MG63 (cell line): ENCODE measurements at regions not wholly inside any gene's neighbourhood (a gene's known extent, or its start where the extent isn't known, plus 50 kb on each side); places are given as distances from the start of the nearest gene placed in this dataset.
"Not testable (repeated sequence)": the region's sequence is repeated elsewhere in the genome, so short reads cannot be mapped to it uniquely, and the experiment has no call there.

Source experiments
- DNase-seq: peaks from one replicate; pipeline ENCODE4 v3.0.0-alpha.2; 2020
- H3K27me3 ChIP-seq: fragments of 250-450 bp; sonication (Bioruptor Pico); 2 replicates; pipeline ENCODE4 v1.5.1; 2020; ENCODE audit warnings: mild to moderate bottlenecking, moderate library complexity
- H3K36me3 ChIP-seq: fragments of 250-450 bp; sonication (Bioruptor Pico); 2 replicates; pipeline ENCODE4 v1.5.1; 2020; ENCODE audit warnings: mild to moderate bottlenecking, moderate library complexity
- H3K4me3 ChIP-seq: fragments of 250-450 bp; sonication (Bioruptor Pico); 2 replicates; pipeline ENCODE4 v1.5.1; 2020; ENCODE audit warnings: mild to moderate bottlenecking, moderate library complexity
- H3K9me3 ChIP-seq: fragments of 250-450 bp; sonication (Bioruptor Pico); 2 replicates; pipeline ENCODE4 v1.5.1; 2020; ENCODE audit warnings: mild to moderate bottlenecking, moderate library complexity

- Histone ChIP-seq H3K9me3 (no peaks in the 10 kb centered on the region), H3K4me3 (no peak overlapping the region), H3K36me3 (no peaks in the 10 kb centered on the region), H3K27me3 (no peaks in the 10 kb centered on the region)
- DNase-seq: no peak
Observed at GRCh38 chr5:39941416-39941815, 516.6 kb upstream of the DAB2 start.

GRCh38 chr5:39934830-39935229 lies 510.1 kb upstream of the DAB2 start:
- H3K36me3 ChIP-seq: no peaks in the 10 kb centered on the region
- DNase-seq: no peak

DNA sequence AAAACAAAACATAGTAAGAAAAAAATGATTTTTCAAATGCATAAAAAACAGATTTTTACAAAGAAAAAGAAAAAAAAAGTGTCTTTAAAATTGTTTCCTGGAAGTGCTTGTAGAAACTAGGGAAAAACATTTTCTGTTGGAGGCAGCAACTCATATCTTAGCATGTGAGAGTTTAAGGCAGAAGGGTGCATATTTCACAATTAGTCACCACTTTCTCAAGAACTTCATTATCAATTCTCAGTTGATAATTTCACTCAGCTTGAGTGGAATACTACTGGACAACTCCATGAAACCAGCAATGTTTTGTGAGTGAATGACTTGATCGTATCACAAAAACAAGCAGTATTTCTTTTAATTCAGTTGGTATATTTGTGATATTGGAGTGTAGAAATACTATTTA lies 508.3 kb upstream of the DAB2 start:
- Histone ChIP-seq H3K4me3 (no peak overlapping the region), H3K9me3 (no peaks in the 10 kb centered on the region), H3K27me3 (no peaks in the 10 kb centered on the region), H3K36me3 (no peaks in the 10 kb centered on the region)
- no peak for DNase-seq

More at GRCh38 chr5:39934830-39935229, 510.1 kb upstream of the DAB2 start:
- Histone ChIP-seq H3K4me3 (no peak overlapping the region), H3K27me3 (no peaks in the 10 kb centered on the region), H3K9me3 (no peaks in the 10 kb centered on the region)

DNA sequence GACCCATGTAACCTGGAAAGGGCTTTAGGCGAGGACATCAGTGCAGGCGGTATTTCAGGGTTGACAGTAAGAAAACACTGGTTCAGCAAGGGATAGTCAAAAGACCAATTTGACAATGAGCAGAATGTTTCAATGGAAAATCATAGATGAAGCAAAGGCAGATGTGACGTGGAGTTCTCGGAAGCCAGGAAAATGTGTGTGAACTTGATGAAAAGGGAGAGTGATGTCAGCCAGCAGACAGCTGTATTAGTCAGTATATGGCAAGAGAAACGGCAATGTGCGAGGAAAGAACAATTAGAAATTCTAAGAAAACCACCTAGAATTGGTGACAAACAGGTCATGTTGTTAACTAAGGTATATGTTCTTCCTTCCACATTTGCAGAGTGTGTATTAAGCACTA lies 503.9 kb upstream of the DAB2 start:
- DNase-seq: no peak
- Histone ChIP-seq H3K4me3 (no peak overlapping the region), H3K36me3 (no peaks in the 10 kb centered on the region), H3K27me3 (no peaks in the 10 kb centered on the region), H3K9me3 (no peaks in the 10 kb centered on the region)

DNA sequence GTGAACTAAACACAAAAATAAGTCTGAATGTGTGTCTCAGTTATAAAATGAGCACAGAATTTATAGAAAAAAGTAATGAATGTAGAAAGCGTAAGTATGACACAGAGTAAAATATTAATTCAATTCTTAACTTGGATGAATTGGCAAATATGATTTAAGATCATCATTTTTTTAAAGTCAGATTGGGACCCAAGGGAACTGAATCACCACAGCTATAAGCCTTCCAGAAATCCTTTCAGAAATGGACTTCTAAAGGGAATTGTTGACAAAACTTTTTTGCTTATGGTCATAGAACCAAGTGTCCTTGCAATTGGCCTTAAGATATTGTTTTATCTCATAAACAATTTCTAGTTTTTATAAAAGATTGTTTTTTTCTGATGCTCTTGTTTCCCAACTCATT lies 495.1 kb upstream of the DAB2 start:
- Histone ChIP-seq H3K9me3 (no peaks in the 10 kb centered on the region), H3K27me3 (no peaks in the 10 kb centered on the region)
- no peak for DNase-seq

DNA sequence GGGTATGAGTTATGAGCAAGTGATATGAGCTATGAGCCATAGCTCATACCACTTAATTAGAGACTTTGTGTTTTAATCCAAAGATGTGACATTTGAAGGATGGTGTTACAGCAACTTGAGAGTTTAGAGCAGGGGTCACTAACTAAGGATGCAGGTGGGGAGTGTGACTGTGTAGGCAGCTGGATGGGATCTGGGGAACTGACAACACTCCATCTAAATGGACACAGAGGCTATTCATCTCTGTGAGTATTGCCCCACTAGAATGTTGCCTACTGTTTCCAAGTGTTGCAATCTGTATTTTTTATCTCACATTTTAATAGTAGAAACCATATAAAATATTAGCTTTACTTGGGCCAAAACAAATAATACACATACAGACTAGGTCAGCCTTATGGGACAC lies 488.1 kb upstream of the DAB2 start:
- no peak for DNase-seq
- Histone ChIP-seq H3K36me3 (no peaks in the 10 kb centered on the region), H3K9me3 (peaks cover 2% of the 10 kb centered on the region; the same call in 1 of the 2 replicates), H3K4me3 (no peak overlapping the region), H3K27me3 (no peaks in the 10 kb centered on the region)

More for the DNA sequence above, 495.1 kb upstream of the DAB2 start:
- Histone ChIP-seq H3K4me3 (no peak overlapping the region), H3K36me3 (no peaks in the 10 kb centered on the region)

- H3K4me3 ChIP-seq, H3K36me3 ChIP-seq, H3K27me3 ChIP-seq, H3K9me3 ChIP-seq: not testable (repeated sequence)
- peak; percentile 7 for DNase-seq
Observed at GRCh38 chr5:39907267-39907951, 482.6 kb upstream of the DAB2 start.

DNA sequence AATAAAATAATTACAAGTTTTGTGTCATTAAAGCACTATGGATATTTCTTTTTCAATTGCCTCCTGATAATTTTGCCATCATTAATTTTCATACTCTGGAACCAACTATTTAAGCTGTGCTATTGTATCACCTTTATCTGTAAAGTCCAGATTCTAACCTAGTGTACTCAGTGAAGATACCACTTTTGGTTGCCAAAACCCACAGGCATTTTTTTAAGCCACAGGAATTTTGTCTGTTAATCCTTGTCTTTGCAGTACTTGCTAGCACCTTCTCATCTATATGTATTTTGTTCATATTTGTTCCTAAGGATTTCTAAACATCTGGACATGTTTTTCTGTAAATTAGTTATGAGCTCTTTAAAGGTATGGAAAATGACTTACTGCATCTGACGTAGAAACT lies 481.4 kb upstream of the DAB2 start:
- H3K4me3 ChIP-seq: no peak overlapping the region
- no peaks in the 10 kb centered on the region for H3K27me3 ChIP-seq
- no peaks in the 10 kb centered on the region for H3K36me3 ChIP-seq
- H3K9me3 ChIP-seq: peaks cover 2% of the 10 kb centered on the region
- DNase-seq: no peak

GRCh38 chr5:39905356-39905755 lies 480.6 kb upstream of the DAB2 start:
- H3K27me3 ChIP-seq: no peaks in the 10 kb centered on the region
- H3K9me3 ChIP-seq: peaks cover under 1% of the 10 kb centered on the region
- no peak overlapping the region for H3K4me3 ChIP-seq
- no peak for DNase-seq
- no peaks in the 10 kb centered on the region for H3K36me3 ChIP-seq

GRCh38 chr5:39902626-39903025 lies 477.8 kb upstream of the DAB2 start:
- Histone ChIP-seq H3K4me3 (no peak overlapping the region), H3K9me3 (no peaks in the 10 kb centered on the region; the same call in 1 of the 2 replicates), H3K36me3 (no peaks in the 10 kb centered on the region), H3K27me3 (no peaks in the 10 kb centered on the region)
- DNase-seq: no peak

DNA sequence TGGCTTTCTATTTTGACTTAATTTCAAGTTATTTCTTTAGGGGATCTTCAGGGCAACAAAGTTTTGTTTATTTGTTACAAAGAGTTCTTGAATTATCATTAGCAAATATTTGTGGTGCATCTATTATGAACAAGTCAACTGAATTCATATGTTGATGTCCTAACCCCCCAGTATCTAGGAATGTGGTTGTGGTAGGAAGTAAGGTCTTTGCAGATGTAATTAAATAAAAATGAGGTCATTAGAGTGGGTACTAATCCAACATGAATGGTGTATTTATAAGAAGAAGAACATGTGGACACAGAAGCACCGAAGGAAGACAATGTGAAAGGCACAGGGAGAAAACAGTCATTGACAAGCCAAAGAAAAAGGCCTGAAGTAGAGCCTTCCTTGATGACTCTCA lies 474.0 kb upstream of the DAB2 start:
- H3K36me3 ChIP-seq: no peaks in the 10 kb centered on the region
- H3K9me3 ChIP-seq: no peaks in the 10 kb centered on the region
- H3K4me3 ChIP-seq: no peak overlapping the region
- no peak for DNase-seq
- H3K27me3 ChIP-seq: no peaks in the 10 kb centered on the region

GRCh38 chr5:39896706-39897105 lies 471.9 kb upstream of the DAB2 start:
- DNase-seq: no peak
- Histone ChIP-seq H3K9me3 (no peaks in the 10 kb centered on the region), H3K27me3 (no peaks in the 10 kb centered on the region), H3K36me3 (no peaks in the 10 kb centered on the region), H3K4me3 (no peak overlapping the region)

DNA sequence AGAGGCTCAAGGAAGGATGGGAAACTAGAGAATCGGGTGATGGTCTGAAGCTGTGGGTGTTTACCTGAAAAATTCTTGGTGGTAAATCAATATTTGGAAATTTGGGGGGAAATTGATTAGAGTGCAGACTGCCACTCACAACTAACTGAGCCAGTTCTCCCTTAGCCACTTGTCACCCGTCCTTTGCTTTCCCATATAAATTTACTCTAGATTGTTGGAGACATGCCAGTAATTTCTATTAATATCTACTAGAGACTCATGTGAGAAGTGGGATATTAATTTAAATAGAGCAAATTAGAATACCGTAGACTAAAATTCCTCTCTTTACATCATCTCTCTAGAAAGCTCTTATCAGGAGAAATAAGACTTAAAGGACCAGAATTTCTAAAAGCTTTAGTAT lies 471.3 kb upstream of the DAB2 start:
- no peak for DNase-seq
- H3K36me3 ChIP-seq: no peaks in the 10 kb centered on the region
- H3K27me3 ChIP-seq: no peaks in the 10 kb centered on the region
- no peaks in the 10 kb centered on the region for H3K9me3 ChIP-seq
- no peak overlapping the region for H3K4me3 ChIP-seq

DNA sequence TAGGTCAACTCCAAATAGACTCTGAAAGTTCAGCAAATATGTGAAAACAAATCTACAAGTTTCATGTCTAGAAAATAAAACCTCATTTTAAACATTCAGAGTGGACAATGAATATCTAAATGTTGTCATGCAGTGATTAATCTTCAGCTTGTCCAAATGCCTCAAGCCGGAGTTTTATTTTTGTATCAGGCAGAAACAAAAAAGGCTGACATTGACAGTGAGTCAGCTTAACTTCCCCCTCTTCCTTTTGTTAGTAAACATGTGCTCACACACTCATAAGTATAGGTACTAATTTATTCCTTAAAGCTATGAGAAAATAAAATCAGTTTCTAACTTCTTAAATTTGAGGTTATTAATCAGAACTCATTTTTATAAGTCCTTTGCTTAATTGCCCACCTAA lies 467.9 kb upstream of the DAB2 start:
- DNase-seq: peak; percentile 3
- H3K36me3 ChIP-seq: no peaks in the 10 kb centered on the region
- H3K9me3 ChIP-seq: no peaks in the 10 kb centered on the region
- no peaks in the 10 kb centered on the region for H3K27me3 ChIP-seq
- H3K4me3 ChIP-seq: no peak overlapping the region

DNA sequence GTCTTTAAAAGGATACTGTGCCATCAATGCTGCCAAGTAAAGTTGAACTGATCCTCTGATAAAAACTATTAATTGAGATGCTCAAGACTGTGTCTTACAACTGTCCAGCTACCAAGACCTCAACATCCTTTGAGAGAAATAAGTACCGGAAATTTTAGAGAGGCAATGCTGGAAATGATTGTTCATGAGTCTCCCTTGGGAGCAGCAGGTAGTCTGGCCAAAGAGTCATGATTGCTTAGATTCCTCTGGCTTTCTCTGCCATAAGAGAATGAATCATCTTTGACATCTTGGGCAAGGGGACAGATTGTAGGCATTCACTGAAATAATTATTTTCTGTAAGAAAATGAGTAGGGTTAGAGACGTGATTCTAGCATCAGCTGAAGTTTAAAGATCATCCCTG lies 466.6 kb upstream of the DAB2 start:
- DNase-seq: peak; percentile 57
- no peaks in the 10 kb centered on the region for H3K27me3 ChIP-seq
- H3K4me3 ChIP-seq: no peak overlapping the region
- H3K36me3 ChIP-seq: no peaks in the 10 kb centered on the region
- no peaks in the 10 kb centered on the region for H3K9me3 ChIP-seq

DNA sequence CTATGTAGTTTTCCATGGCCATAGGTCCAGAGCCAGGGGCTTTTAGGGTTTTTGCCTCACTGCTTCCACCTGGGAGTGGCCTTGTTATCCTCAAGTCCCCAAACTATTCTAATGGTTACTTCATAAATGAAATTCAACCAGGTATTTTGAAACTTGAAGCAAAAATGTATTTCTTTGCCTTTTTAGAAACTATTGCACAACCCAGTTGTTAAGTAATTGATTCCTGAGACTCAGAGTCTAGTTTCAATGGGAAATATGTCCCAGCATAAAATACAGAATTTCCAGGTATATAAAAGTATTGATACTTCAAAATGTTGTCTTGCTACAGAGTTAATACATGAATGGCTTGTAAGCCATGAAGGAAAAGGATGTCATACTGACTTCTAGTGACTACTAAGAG lies 456.2 kb upstream of the DAB2 start:
- Histone ChIP-seq H3K4me3 (no peak overlapping the region), H3K27me3 (no peaks in the 10 kb centered on the region), H3K9me3 (no peaks in the 10 kb centered on the region), H3K36me3 (no peaks in the 10 kb centered on the region)
- no peak for DNase-seq

GRCh38 chr5:39877479-39877878 lies 452.7 kb upstream of the DAB2 start:
- Histone ChIP-seq H3K4me3 (no peak overlapping the region), H3K36me3 (no peaks in the 10 kb centered on the region), H3K27me3 (no peaks in the 10 kb centered on the region), H3K9me3 (no peaks in the 10 kb centered on the region)
- no peak for DNase-seq

DNA sequence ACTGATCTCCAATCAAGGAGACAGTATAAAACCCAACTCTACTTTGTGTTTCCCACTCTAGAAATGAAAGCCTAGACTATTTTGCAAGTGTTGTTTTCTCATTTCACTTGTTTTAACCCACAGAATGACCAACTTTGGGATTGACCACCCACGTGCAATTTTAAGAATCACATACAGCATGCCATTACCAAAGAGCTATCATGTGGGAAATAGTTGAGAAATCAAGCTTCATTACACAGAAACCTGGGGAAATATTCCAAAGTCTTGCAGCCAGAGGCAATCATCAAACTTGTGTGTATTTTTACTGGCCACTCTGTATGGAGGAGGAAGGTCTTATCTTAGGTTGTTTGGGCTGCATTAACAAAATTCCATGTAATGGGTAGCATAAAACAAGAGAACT lies 451.4 kb upstream of the DAB2 start:
- no peak overlapping the region for H3K4me3 ChIP-seq
- no peak for DNase-seq

DNA sequence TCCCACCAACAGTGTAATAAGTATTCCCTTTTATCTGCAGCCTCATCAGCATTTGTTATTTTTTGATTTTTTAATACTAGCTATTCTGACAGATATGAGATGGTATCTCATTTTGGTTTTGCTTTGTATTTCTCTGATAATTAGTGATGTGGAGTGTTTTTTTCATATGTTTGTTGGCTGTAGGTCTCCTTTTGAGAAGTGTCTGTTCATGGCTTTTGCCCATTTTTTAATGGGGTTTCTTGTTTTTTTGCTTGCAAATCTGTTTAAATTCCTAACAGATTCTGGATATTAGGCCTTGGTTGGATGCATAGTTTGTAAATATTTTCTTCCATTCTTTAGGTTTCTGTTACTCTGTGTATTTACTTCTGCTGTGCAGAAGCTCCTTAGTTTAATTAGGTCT lies 445.4 kb upstream of the DAB2 start:
- Histone ChIP-seq H3K27me3 (no peaks in the 10 kb centered on the region), H3K36me3 (no peaks in the 10 kb centered on the region), H3K9me3 (no peaks in the 10 kb centered on the region; the same call in 1 of the 2 replicates), H3K4me3 (no peak overlapping the region)
- no peak for DNase-seq

More for the DNA sequence above, 451.4 kb upstream of the DAB2 start:
- Histone ChIP-seq H3K9me3 (no peaks in the 10 kb centered on the region), H3K36me3 (no peaks in the 10 kb centered on the region), H3K27me3 (no peaks in the 10 kb centered on the region)
